Activated CD4-positive, CD25-positive, alpha-beta regulatory T cell treated with anti-CD3 and anti-CD28 coated beads, Interleukin-2, amount 50 U/mL, for 72 hours (primary cell): ENCODE measurements at regions not wholly inside any gene's neighbourhood (a gene's known extent, or its start where the extent isn't known, plus 50 kb on each side); places are given as distances from the start of the nearest gene placed in this dataset.
"Not testable (repeated sequence)": the region's sequence is repeated elsewhere in the genome, so short reads cannot be mapped to it uniquely, and the experiment has no call there.

ENCODE experiments used
- DNase-seq: peaks from one replicate; pipeline ENCODE4 v3.0.0; 2021

DNA sequence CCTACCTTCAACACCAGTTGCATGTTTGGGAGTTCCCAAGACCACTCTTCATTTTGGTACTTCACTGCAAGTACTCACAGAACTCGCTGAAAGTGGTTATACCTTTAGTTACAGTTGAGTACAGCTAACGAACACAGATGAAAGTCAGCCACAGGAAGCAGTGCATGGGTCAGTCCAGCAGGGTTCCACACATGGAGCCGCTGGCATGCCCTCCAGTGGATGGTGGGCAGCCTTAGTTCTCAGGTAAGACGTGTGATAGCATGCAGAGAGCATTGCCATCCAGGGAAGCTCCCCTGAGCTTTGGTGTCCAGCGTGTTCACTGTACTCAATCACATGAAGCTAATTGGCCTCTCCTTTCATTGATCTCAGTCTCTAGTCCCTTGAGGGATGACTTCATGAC, 815.3 kb downstream of the RNF144A start:
- no peak for DNase-seq

DNA sequence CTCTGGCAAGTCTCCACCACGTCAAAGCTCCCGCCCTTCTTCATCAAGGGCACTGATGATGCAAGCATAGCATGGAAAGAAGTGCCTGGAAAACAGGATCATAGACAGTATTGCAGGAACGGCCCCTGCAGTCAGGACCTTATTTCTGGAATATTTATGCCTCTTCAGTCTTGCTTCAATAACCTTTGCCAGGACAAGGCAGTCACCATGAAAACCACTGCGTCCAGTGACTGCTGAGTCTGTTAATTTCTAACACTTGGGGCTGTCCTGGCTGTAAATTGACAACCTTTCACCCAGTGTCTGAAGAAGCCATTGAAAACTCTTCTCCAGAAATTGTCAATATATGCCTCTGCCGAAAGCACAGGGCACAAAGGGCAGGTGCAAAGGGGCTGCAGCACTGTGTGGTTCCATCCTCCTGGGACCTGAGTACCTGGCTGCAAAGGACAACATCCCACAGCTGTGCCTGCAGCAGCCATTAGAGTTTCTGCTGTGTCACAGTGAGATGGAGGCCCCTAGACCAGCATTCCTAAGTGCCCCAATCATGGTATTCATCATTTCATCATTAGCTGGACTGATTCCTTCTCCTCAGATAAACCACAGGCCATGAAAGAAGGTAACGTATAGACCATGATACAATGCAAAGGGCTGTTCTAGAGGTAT, 819.6 kb downstream of the RNF144A start:
- no peak for DNase-seq

DNA sequence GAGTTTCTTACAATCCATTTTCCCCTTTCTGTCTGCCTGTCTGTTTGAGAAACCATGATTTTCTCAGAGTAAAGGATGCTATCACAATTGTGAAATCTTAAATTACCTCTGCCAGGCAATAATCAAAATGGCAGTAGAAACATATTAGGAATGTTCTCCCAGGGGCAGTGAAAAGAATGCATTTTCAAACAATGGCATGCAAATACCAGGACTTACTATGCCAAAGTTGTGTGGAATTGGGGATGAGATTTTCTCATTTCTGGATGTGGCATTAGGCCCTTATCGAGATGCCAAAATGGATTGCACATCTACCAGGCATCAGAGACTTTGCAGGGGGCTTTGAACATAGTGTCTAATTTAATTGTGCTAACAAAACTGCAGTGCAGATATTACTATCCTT, 821.4 kb downstream of the RNF144A start:
- no peak for DNase-seq

DNA sequence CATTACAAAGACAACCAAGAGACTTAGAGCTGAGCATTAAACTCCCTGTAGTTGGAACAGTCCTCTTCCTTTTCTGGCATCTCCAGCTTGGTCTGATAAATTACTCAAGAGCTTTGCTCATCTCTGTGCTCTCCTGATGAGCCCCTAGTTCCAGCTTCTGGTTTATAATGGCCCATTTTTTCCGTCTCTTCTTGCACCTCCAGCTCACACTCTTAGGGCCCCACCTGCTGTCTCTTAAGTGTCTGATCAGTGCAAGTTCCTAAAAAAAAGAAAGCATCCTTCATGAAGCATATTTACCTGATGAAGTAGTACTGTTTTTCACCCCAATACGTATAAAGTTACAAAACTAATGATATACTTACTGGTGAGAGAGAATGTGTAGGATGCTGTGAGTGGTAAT, 822.9 kb downstream of the RNF144A start:
- DNase-seq = no peak

DNA sequence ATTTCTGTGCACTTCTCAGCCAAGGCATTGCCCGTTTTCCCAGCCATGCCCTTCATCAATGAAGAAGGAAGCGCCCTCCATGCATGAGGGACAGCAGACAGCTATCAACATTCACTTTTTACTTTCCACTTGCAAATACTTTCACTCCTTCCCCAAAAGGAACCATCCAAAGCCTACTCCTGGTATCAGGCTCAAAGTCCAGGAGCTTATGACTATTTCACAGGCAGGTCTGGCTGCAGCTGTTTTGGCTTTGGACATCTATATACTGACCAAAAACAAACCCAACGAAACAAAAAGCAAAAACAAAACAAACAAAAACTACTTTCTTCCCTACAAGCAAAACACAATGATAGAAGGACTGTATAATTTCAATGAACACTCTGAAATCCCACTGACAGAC, 825.1 kb downstream of the RNF144A start:
- no peak for DNase-seq

DNA sequence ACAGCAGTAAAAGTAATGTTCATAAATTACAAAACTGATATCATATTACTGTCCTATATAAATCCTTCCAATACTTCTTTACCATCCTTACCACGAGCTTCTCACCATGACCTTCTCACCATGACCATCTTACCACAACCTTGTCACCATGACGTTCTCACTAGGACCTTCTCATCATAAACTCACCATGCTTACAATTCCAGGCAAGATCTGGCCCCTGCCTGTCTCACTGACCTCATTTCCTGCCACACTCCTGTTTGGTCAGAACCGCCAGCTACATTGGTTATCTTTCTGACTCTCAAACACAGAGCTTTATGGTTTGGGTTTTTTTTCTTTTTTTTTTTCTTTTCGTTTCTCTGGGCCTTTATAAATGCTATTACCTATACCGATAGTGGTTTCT, 827.6 kb downstream of the RNF144A start:
- no peak for DNase-seq

DNA sequence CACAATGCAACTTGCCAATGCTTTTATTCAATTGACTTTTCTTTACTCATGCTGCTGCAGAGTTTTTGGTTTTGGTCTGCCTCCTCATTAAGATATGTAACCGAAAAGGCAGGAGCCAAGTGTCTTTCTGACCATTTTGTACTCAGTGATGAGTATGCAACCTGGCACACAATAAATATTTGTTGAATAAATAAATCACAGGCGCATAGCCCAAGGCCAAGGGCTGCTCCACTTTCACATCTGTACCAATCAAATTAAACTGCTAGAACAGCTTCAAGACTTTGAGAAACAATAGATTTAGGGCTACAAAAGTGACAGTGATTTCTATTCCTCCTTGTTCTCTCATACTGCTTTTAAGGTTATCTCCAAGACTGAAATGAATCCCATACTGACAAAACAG, 828.2 kb downstream of the RNF144A start:
- DNase-seq = no peak

DNA sequence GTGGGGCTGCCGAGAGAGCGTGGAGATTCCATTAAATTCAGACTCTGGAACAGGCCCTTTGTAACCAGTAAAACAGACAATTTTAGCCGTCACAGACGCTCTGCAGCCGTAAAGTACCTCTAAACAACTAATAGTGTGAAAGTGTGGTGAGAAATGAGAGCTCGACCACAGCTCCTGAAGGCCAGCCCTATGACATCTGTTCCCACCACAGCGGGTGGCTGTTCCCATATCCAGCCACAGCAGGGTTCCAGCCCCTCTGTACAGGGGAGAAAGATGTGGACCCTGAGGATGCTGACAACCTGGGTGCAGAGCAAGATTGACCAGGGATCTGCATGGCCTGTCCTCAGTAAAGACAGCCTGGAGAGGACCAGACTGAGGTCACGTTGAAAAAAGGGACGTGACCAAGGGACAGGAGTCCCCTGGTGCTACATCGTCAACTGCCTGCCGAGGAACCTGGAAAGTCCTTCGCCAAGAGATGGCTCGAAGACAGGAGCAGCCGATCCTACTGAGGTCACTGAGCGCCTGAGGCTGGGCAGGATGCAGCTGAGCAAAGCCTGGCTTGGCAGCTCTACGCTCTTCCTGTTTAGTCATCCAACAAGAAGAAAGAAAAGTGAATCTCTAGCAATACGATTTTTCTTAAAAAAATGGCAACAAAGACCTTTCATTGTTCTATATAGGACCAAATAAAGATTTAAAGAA, 831.7 kb downstream of the RNF144A start:
- DNase-seq = no peak

DNA sequence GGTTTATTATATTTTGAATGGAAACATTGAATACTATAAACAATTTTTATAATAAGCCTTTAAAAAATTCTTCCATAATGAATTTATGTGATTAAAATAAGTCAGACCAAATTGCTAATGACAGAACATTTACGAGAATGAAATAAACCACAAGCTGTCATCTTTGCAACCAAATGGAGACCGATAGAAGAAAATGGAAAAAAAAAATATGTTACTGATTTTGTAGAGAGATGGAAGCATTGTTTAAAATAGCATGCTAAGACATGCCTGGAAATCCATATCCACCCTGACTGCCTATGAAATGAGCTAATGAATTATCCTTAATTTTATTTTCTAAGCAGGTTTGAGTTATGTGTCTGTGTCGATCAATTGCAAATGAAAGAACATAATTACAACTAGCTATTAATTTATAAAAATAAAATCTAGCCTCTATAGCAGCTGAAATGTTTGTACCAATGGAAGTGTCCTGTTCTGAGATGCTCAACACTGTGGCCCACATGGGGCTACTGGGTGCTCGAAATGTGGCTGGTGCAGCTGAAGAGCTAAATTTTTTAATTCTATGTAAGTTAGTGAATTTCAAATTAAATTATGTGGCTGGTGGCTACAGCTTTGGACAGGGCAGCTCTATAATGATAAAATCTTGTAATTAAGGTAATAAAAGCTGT, 832.8 kb downstream of the RNF144A start:
- DNase-seq = no peak

DNA sequence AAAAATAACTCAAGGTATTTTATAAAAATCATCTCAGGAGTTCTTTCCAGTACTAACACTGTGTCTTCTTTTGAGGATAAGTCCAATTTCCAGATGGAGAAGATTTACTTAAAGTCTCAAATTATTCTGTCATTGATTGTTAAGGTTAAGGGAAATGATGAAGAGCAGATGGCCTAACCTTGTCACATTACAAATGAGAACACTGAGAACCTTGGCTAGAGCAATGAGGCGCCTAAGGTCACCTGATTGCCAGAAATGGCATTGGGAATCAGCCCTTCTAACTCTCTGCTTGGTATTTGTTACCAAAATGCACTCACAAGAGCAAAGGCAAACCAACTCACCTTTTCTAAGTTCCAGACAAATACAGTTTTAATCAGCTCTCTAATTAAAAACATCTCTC, 835.1 kb downstream of the RNF144A start:
- no peak for DNase-seq

DNA sequence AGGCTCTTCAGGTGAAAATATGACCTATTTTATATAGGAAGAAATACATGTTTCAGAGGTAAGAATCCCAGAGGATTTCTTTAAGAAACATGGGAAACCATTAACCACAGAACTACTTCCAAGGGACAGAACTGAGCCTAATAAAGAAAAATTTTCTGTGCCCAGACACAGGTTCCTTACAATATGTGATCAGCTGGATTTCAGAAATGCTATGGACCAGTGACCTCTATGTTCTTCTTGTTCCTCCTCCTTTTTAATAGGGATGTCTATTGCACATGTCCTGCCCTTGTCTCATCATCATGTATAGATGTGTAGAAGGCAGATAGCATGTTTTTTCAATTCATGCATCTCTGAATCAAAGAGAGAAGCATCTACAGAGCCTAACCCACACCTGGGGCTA, 836.6 kb downstream of the RNF144A start:
- no peak for DNase-seq

DNA sequence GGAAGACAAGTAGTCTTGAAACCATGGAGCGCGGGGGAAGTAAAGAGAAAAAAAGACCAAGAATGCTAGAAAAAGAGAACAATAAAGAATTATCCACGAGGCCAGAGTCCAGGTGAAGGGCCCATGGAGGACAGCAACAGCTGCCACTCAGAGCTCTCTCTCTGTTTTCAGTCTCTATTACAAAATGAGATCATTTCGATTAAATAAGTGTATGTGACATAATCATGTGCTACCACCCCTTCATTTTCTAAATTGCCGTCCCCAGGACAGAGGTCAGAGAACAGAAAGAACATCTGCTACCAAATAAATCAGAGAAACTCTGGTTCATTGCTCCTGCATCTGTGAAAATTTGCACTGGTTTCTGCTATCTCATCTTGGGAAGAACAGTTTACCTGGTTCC, 838.7 kb downstream of the RNF144A start:
- DNase-seq = no peak

DNA sequence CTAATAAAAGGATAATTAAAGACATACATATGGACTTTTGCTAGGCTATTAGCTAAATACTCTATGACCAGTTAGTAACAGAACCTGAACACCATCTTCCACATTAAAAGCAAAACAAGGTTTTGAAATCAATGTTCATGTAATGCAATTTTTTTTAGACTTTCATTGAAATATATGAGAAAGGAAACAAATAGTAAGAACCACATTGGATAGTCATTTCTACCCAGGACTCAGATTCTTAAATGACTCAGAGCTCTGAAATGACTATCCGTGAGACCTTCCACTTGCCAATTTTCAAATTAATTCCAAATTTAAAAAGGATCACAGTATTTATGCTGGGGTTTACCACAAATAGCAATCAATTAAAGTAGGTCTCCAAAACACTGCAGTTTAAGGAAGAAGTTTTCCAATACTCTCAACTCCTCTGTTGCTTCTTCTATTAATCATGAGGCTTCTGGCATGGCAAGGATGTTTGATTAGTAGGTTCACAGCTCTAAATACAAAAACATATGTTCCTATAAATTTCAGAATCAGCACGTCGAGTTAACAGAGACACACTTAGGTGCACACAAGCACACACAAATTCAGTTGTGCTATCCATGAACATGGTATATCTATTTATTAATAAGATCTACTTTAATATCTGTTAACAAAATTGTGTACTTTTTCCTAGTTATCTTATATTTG, 841.0 kb downstream of the RNF144A start:
- no peak for DNase-seq

DNA sequence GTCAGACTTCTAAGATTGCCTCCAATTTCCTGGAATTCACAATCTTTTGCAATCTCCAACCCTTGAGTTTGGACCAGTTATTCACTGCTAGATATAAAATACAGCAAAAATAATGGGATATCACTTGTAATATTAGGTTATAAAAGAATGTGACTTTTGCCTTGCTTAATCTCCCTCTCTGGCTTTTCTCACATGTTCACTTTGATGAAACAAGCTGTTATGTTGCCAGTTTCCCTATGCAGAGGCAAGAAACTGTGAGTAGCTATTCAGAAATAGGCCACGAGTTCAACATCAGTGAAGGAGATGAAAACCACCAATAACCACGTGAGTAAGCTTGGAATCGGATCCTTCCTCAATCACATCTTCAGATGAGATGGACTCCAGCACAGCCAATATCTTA, 842.7 kb downstream of the RNF144A start:
- no peak for DNase-seq

DNA sequence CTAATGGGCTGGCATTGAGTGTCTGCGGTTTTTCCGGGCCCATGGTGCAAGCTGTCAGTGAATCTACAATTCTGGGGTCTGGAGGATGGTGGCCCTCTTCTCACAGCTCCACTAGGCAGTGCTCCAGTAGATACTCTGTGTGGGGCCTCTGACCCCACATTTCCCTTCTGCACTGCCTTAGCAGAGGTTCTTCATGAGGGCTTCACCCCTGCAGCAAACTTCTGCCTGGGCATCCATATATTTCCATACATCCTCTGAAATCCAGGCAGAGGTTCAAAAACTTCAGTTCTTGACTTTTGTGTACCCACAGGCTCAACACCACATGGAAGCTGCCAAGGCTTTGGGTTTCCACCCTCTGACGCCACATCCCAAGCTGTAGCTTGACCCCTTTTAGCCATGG, 846.2 kb downstream of the RNF144A start:
- DNase-seq = not testable (repeated sequence)

DNA sequence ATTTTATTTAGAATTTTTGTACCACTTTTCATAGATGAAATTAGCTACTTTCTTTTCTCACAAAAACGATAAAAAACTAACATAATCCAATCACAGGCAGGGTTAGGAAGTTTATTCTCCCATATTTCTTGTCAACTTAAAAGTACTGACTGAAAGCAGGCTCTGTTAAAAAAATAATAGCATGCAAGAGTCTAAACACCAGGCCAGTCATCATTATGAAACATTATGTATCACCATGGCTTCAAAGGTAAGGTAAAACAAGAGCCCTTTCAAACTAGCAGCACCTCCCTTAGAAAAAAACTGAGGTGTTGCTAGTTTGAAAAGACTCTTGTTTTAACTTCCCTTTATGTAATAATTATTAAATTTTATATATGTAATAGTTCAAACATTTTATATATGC, 848.0 kb downstream of the RNF144A start:
- DNase-seq = no peak

DNA sequence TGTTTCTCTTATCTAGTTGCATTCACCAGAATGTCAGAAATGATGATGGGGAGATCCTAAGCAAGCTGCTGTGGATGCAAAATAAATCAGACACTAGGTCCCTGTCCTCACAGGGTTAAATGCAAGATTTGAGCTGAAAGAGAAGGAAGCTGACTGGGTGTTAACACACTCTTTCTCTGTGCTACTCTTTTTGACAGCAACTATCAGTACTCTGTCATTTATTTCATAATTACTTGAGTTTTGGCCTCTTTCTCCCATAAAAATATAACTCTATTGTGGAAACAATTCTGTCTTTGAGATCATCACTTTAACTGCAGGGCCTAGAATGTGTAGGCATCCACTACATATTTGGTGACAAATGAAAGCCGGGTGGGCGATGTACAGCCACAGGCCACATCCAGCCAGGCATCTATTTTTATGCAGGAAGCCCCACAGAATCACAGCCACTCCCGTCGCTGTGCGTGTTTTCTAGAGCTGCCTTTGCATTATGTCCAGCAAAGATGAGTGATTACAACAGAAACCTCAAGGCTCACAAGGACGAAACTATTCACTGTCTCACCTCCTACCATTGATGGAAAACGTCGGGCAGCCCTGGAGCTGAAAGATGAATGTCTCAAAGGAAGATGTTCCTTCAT, 849.0 kb downstream of the RNF144A start:
- DNase-seq = no peak

DNA sequence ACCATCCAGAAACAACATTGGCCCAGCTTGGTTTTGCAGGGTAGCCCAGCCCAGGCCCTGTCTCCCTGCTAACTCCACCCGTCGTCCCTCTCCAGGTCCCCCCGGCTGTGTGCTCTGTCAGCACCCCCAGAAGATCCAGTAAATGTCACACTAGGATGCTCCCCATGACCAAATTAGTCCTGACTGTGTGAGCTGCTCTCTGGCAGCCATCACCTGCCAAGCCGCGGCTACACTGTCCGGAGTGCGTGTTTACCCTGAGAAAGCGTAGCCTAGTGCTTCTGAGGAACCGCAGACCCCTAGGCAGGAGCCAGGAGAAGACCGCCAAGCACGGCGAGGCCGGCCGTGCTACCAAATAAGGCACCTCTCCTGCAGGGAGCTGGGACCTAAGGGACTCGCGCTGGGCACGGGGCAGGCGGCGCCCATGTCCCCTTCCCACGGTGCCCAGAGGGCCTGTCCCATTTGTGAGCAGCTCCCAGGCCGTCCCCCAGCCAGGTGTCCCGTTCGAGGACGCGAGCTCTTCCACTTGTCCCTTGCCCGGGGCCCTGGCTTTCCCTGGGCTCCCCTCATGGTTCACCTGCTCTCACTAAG, 849.9 kb downstream of the RNF144A start:
- no peak for DNase-seq

DNA sequence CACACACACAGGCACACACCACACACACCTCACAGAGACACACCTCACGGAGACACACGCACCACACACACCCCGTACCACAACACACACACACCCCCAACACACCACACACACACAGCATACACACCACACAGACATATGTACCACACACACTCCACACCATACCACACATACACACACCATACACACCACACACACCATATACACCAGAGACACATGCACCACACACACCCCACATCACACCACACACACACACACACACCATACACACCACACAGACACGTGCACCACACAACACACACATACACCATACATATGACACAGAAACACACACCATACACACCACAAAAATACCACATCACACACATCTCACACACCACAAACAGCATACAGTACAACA, 850.7 kb downstream of the RNF144A start:
- no peak for DNase-seq

DNA sequence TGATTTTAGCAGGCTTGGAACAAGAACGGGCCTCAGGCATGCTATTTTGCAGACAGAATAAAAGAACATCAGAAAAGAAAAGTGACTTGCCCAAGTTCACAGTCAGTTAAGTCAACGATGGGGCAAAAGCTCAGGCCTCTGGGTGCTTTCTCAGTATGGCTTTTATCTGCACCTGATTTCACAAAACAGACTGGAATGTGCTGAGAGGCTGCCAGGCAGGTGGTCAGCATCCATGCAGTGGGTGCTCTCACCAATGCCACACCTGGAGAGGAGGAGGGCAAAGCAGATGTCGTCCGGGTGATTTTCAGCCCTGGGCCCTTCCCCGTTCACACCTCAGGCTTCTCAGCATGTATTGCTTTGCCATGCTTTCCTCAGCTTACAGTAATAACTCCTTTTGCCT, 854.6 kb downstream of the RNF144A start:
- DNase-seq = no peak

DNA sequence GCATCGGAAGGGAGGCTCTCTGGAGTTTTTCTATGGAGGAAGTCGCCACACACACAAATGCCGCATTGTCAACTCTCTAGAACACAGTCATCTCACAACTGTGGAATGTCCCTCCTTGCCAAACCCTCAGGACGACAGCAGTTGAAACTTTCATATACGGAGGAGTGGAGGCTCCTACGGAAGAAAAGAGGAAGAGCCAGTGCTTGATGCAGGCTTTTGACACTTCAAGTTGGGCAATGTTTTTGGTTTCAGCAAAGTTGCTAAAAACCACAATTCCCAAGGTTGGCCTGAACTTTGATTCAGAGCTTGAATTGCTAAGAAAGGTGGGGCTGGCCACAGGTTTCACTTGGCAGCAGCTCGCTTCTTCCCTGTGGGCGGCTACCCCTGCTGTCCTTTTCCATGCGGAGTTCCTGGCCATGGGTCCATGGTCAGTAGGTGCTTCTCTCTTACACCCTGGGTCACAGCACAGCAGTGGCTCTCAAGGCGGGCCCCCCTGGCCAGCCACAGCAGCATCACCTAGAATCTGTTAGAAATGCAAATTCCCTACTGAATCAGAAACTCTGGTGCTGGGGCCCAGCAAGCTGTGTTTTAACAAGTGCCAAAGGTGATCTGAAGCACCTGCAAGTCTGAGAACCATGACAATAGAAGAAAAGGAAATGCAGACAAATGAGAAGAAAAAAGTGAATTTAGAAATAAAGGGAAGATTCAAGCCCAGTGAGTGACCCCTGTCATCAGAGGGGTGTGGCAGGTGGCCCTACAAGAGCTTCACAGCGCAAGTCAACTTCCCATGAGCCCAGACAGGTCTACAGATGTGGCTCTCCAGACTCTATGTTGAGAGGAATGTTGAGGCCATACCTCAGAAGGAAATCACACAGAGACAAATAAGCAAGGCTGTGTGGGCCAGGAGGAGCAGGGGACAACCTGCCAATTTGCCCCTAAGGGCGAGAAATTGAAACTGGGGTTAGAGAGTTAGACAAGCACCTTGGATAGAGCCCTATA, 856.4 kb downstream of the RNF144A start:
- no peak for DNase-seq

DNA sequence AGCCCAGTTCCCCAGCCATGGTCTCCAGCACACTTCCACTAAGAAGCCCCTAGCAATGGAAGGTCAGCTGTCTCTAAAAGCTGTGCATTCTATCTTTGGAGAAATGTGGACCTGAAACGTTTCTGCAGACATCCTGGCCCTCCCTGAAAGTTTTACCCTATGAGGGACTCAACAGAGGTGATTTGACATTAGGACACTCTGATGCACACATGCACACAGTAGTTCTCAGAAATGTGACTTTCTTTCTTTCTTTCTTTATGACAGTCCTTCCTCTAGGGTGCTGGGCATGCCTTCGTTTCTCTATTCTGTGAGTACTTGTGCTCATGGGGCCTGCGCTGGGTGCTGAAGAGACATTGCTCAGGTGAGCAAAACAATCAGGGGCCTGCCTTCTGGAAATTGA, 857.3 kb downstream of the RNF144A start:
- no peak for DNase-seq
